ENCODE measurements at regions not wholly inside any gene's neighbourhood (a gene's known extent, or its start where the extent isn't known, plus 50 kb on each side); places are given as distances from the start of the nearest gene placed in this dataset.

DNA sequence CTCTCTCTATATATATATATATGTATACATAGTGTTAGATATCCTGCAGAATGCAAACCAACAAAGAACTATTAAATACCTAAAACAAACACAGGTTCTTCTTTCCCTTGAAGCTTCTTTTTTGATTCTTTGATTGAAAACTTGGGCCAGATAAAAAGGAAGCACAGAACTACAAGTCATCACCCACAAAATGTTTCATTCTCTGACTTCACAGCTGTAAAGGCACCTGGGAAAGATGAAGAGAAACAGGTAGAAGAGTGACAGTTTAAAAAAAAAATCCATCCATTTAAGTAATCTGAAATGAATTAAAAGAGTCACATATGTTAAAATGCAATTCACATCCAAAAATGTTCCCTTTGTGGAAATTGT is 90.7 kb upstream of the FNDC3A start:
- TF ChIP-seq CTCF (IDR thresholded peaks at IDR 0.05; ENCODE audit: insufficient read depth, low read length) (no peak), POLR2AphosphoS5 (IDR thresholded peaks at IDR 0.05; ENCODE audit: low read depth) (no peak)
- TF ChIP-seq, protein P1, sequence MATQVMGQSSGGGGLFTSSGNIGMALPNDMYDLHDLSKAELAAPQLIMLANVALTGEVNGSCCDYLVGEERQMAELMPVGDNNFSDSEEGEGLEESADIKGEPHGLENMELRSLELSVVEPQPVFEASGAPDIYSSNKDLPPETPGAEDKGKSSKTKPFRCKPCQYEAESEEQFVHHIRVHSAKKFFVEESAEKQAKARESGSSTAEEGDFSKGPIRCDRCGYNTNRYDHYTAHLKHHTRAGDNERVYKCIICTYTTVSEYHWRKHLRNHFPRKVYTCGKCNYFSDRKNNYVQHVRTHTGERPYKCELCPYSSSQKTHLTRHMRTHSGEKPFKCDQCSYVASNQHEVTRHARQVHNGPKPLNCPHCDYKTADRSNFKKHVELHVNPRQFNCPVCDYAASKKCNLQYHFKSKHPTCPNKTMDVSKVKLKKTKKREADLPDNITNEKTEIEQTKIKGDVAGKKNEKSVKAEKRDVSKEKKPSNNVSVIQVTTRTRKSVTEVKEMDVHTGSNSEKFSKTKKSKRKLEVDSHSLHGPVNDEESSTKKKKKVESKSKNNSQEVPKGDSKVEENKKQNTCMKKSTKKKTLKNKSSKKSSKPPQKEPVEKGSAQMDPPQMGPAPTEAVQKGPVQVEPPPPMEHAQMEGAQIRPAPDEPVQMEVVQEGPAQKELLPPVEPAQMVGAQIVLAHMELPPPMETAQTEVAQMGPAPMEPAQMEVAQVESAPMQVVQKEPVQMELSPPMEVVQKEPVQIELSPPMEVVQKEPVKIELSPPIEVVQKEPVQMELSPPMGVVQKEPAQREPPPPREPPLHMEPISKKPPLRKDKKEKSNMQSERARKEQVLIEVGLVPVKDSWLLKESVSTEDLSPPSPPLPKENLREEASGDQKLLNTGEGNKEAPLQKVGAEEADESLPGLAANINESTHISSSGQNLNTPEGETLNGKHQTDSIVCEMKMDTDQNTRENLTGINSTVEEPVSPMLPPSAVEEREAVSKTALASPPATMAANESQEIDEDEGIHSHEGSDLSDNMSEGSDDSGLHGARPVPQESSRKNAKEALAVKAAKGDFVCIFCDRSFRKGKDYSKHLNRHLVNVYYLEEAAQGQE (IDR thresholded peaks at IDR 0.05; ENCODE audit: insufficient replicate concordance, low read depth): no peak

Data from HL-60 (cell line).